Adrenal gland (tissue), 9 donors: ENCODE measurements at regions not wholly inside any gene's neighbourhood (a gene's known extent, or its start where the extent isn't known, plus 50 kb on each side); places are given as distances from the start of the nearest gene placed in this dataset.

Source experiments
- DNase-seq, 7 donors: peaks; one replicate each; pipeline ENCODE4 v3.0.0-alpha.2; 2019 to 2020
- H3K27ac ChIP-seq, 5 donors: fragments of 200-600 bp; sonication (generic) in 4 of 5; 1 replicate in 3 of 5; 2 replicates in 2 of 5; pipeline versions ENCODE4 v1.5.1 to v1.8.0; 2016 to 2020; ENCODE audit warnings: mild to moderate bottlenecking in 1 of 5
- H3K27me3 ChIP-seq: fragments of 200-600 bp; 2 replicates; pipeline ENCODE4 v1.8.0; 2021
- H3K36me3 ChIP-seq, 2 donors: fragments of 200-600 bp; replicated peaks in 1 of 2; 1 replicate in 1 of 2; 2 replicates in 1 of 2; pipeline versions ENCODE4 v1.5.1 to v1.8.0; 2018 to 2022
- H3K4me1 ChIP-seq, 2 donors: fragments of 200-600 bp; replicated peaks in 1 of 2; 1 replicate in 1 of 2; 2 replicates in 1 of 2; pipeline versions ENCODE4 v1.5.1 to v1.8.0; 2018 to 2021
- H3K4me3 ChIP-seq, 4 donors: fragments of 200-600 bp; sonication (generic) in 3 of 4; one replicate each; pipeline ENCODE4 v1.5.1; 2016 to 2018
- H3K9me3 ChIP-seq, 3 donors: fragments of 200-600 bp; sonication (generic) in 1 of 3; replicated peaks in 1 of 3; 1 replicate in 2 of 3; 2 replicates in 1 of 3; pipeline versions ENCODE4 v1.5.1 to v1.8.0; 2016 to 2021
- POLR2A ChIP-seq, 2 donors: fragments of 450-650 bp; IDR thresholded peaks; one replicate each; pipeline ENCODE4 v1.6.1; 2017; ENCODE audit warnings: antibody characterized with exemption in 2 of 2, mild to moderate bottlenecking in 2 of 2, moderate library complexity in 1 of 2
- WGBS, 4 donors: extraction: QIAGEN DNeasy Blood & Tissue Kit in 2 of 4; methylation state at CpG; one replicate each; pipeline versions ENCODE4 v1.1.5 to v1.1.7; 2013 to 2017; 5-methylcytosine and 5-hydroxymethylcytosine counted together
- intact Hi-C, 2 donors: fragments of 100-400 bp; cut with DNase I; formaldehyde crosslinking; loops; one replicate each; pipeline versions ENCODE4 v1.14.1 to v1.15.0; 2022 to 2023
- TF ChIP-seq, protein P1 (sequence below), 6 experiments: fragments of 450-650 bp in 4 of 6; fragments of 200-600 bp in 2 of 6; sonication (generic) in 1 of 6; IDR thresholded peaks; 1 replicate in 5 of 6; 2 replicates in 1 of 6; pipeline versions ENCODE4 v1.5.1 to v1.8.0; 2016 to 2021; ENCODE audit warnings: antibody characterized with exemption in 6 of 6, mild to moderate bottlenecking in 2 of 6, moderate library complexity in 1 of 6
- donor health status: healthy with polysubstance abuse.
- donor health status: Bipolar disorder and iron deficiency.
- donor health status: DM: yes; HTN: yes; CAD: no.
- donor health status: DM: no; HTN: no; CAD: no.
- donor health status: DM: no; HTN: no; CAD: no.

DNA sequence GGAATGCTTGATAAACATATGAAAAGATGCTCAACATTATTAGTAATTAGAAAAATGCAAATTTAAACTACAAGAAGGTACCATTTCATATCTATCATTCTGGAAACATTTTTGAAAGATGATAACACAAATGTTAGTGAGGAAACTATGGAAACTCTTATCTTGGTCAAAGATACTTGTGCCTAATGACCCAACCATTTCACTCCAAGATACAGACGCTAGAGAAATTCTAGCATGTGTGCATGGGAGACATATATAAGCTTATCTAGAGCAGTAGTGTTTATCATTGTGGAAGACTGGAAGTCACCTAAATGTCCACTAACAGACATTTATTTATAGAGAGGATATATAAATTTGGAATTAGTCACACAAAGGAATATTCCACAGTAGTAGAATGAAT lies 143.1 kb upstream of the HMGA2 start:
- no peak overlapping the region for H3K27ac ChIP-seq
- H3K36me3 ChIP-seq, result no peaks in the 10 kb centered on the region
- intact Hi-C loops, result no loop called here
- no peaks in the 10 kb centered on the region for H3K27me3 ChIP-seq
- H3K4me3 ChIP-seq, result no peak overlapping the region
- no peak for DNase-seq
- WGBS, 4 donors, result 48 to 71% (median 66%) methylated on average over 1 of the region's 1 CpG
- H3K4me1 ChIP-seq, result no peaks in the 10 kb centered on the region
- TF ChIP-seq POLR2A (IDR thresholded peaks at IDR 0.05), result no peak
- TF ChIP-seq, protein P1, sequence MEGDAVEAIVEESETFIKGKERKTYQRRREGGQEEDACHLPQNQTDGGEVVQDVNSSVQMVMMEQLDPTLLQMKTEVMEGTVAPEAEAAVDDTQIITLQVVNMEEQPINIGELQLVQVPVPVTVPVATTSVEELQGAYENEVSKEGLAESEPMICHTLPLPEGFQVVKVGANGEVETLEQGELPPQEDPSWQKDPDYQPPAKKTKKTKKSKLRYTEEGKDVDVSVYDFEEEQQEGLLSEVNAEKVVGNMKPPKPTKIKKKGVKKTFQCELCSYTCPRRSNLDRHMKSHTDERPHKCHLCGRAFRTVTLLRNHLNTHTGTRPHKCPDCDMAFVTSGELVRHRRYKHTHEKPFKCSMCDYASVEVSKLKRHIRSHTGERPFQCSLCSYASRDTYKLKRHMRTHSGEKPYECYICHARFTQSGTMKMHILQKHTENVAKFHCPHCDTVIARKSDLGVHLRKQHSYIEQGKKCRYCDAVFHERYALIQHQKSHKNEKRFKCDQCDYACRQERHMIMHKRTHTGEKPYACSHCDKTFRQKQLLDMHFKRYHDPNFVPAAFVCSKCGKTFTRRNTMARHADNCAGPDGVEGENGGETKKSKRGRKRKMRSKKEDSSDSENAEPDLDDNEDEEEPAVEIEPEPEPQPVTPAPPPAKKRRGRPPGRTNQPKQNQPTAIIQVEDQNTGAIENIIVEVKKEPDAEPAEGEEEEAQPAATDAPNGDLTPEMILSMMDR (IDR thresholded peaks at IDR 0.05), result no peak
- no peaks in the 10 kb centered on the region for H3K9me3 ChIP-seq

DNA sequence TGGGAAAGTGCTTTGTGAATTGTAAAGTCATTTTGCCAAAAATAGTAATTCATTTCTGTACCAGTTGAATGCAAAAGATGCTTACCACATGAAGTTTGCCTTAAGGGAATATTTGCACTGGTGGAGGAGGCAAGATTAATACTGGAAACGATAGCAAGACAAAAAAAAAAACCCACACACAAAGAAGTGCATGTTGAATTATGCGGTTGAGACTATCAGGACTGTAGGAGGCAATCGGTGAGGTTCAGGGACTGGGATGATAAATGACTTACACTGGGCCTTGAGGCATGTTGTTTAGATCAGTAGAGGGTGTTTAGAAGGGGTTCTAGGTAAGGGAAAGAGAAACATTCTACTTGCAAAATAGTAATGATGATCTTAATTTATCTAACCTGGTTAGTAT lies 142.2 kb upstream of the HMGA2 start:
- WGBS, 4 donors, result 21 to 30% (median 23%) methylated on average over 3 of the region's 3 CpGs
- intact Hi-C loops, result no loop called here
- TF ChIP-seq, protein P1 (IDR thresholded peaks at IDR 0.05), result no peak
- TF ChIP-seq POLR2A (IDR thresholded peaks at IDR 0.05), result no peak
- DNase-seq, result no peak
- Histone ChIP-seq H3K27me3 (no peaks in the 10 kb centered on the region), H3K27ac (no peak overlapping the region), H3K4me3 (no peak overlapping the region), H3K4me1 (no peaks in the 10 kb centered on the region), H3K36me3 (no peaks in the 10 kb centered on the region), H3K9me3 (no peaks in the 10 kb centered on the region)

DNA sequence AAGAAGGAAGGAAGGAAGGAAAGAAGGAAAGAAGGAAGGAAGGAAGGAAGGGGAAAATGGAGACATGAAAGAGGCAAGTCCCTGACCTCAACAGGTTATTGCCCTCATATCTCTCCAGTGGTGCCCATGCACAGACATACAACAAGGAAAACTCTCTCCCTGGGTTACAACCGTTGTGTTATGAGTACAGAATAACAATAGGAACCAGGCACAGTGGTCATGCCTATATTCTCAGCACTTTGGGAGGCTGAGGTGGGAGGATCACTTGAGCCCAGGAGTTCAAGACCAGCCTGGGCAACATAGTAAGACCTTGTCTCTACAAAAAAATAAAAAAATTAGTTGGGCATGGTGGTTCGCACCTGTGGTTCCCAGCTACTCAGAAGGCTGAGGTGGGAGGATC lies 139.4 kb upstream of the HMGA2 start:
- no peak for TF ChIP-seq POLR2A (IDR thresholded peaks at IDR 0.05)
- TF ChIP-seq, protein P1 (IDR thresholded peaks at IDR 0.05), result no peak
- H3K4me3 ChIP-seq, result no peak overlapping the region
- no peaks in the 10 kb centered on the region for H3K27me3 ChIP-seq
- H3K9me3 ChIP-seq, result no peaks in the 10 kb centered on the region
- no peaks in the 10 kb centered on the region for H3K36me3 ChIP-seq
- intact Hi-C loops, result no loop called here
- no peak overlapping the region for H3K27ac ChIP-seq
- DNase-seq, result no peak
- WGBS, 4 donors, result 47 to 85% (median 73%) methylated on average over 2 of the region's 2 CpGs
- H3K4me1 ChIP-seq, result no peaks in the 10 kb centered on the region

DNA sequence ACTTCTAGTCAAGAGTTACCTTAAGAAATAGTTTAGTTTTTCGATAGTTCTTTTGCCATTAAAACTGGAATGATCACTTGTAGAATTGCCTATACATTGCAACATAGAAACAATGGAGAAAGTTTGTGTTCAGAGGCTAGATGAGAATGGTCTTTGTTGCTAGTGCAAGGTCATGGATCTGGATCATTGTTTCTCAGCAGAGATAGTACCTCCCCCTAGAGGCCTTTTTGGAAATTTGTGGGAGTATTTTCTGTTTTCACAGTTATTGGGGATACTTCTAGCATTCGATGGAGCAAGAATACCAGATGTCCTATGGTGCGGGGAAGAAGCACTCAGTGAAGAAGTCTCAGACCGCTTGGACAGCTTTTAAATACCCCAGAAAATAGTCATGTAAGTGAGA lies 138.8 kb upstream of the HMGA2 start:
- DNase-seq, result no peak
- intact Hi-C loops, result no loop called here
- Histone ChIP-seq H3K4me1 (no peaks in the 10 kb centered on the region), H3K27me3 (no peaks in the 10 kb centered on the region), H3K36me3 (no peaks in the 10 kb centered on the region), H3K27ac (no peak overlapping the region), H3K9me3 (no peaks in the 10 kb centered on the region), H3K4me3 (no peak overlapping the region)
- 65 to 68% (median 68%) methylated on average over 4 of the region's 4 CpGs for WGBS, 4 donors
- no peak for TF ChIP-seq POLR2A (IDR thresholded peaks at IDR 0.05)
- TF ChIP-seq, protein P1 (IDR thresholded peaks at IDR 0.05), result peak in 5 of 6 experiments; percentile 25 to 45 (median 34)
